Adrenal gland (tissue), 9 donors: ENCODE measurements at regions not wholly inside any gene's neighbourhood (a gene's known extent, or its start where the extent isn't known, plus 50 kb on each side); places are given as distances from the start of the nearest gene placed in this dataset.

ENCODE experiments used
- DNase-seq, 7 donors: peaks; one replicate each; pipeline ENCODE4 v3.0.0-alpha.2; 2019 to 2020
- H3K27ac ChIP-seq, 5 donors: fragments of 200-600 bp; sonication (generic) in 4 of 5; 1 replicate in 3 of 5; 2 replicates in 2 of 5; pipeline versions ENCODE4 v1.5.1 to v1.8.0; 2016 to 2020; ENCODE audit warnings: mild to moderate bottlenecking in 1 of 5
- H3K27me3 ChIP-seq: fragments of 200-600 bp; 2 replicates; pipeline ENCODE4 v1.8.0; 2021
- H3K36me3 ChIP-seq, 2 donors: fragments of 200-600 bp; replicated peaks in 1 of 2; 1 replicate in 1 of 2; 2 replicates in 1 of 2; pipeline versions ENCODE4 v1.5.1 to v1.8.0; 2018 to 2022
- H3K4me1 ChIP-seq, 2 donors: fragments of 200-600 bp; replicated peaks in 1 of 2; 1 replicate in 1 of 2; 2 replicates in 1 of 2; pipeline versions ENCODE4 v1.5.1 to v1.8.0; 2018 to 2021
- H3K4me3 ChIP-seq, 4 donors: fragments of 200-600 bp; sonication (generic) in 3 of 4; one replicate each; pipeline ENCODE4 v1.5.1; 2016 to 2018
- H3K9me3 ChIP-seq, 3 donors: fragments of 200-600 bp; sonication (generic) in 1 of 3; replicated peaks in 1 of 3; 1 replicate in 2 of 3; 2 replicates in 1 of 3; pipeline versions ENCODE4 v1.5.1 to v1.8.0; 2016 to 2021
- CTCF ChIP-seq, 6 experiments: fragments of 450-650 bp in 4 of 6; fragments of 200-600 bp in 2 of 6; sonication (generic) in 1 of 6; IDR thresholded peaks; 1 replicate in 5 of 6; 2 replicates in 1 of 6; pipeline versions ENCODE4 v1.5.1 to v1.8.0; 2016 to 2021; ENCODE audit warnings: antibody characterized with exemption in 6 of 6, mild to moderate bottlenecking in 2 of 6, moderate library complexity in 1 of 6
- POLR2A ChIP-seq, 2 donors: fragments of 450-650 bp; IDR thresholded peaks; one replicate each; pipeline ENCODE4 v1.6.1; 2017; ENCODE audit warnings: antibody characterized with exemption in 2 of 2, mild to moderate bottlenecking in 2 of 2, moderate library complexity in 1 of 2
- WGBS, 4 donors: extraction: QIAGEN DNeasy Blood & Tissue Kit in 2 of 4; methylation state at CpG; one replicate each; pipeline versions ENCODE4 v1.1.5 to v1.1.7; 2013 to 2017; 5-methylcytosine and 5-hydroxymethylcytosine counted together
- intact Hi-C, 2 donors: fragments of 100-400 bp; cut with DNase I; formaldehyde crosslinking; loops; one replicate each; pipeline versions ENCODE4 v1.14.1 to v1.15.0; 2022 to 2023
- donor health status: healthy with polysubstance abuse.
- donor health status: Bipolar disorder and iron deficiency.
- donor health status: DM: yes; HTN: yes; CAD: no.
- donor health status: DM: no; HTN: no; CAD: no.
- donor health status: DM: no; HTN: no; CAD: no.

GRCh38 chr1:30151826-30152225, 571.6 kb downstream of the MATN1 start:
- no peaks in the 10 kb centered on the region for H3K36me3 ChIP-seq
- peak in 1 of 7 donors; percentile 17 for DNase-seq
- no peaks in the 10 kb centered on the region for H3K27me3 ChIP-seq
- WGBS, 4 donors = 71 to 100% (median 74%) methylated on average over 1 of the region's 1 CpG
- intact Hi-C loops = no loop called here
- TF ChIP-seq CTCF (IDR thresholded peaks at IDR 0.05) = no peak
- no peak for TF ChIP-seq POLR2A (IDR thresholded peaks at IDR 0.05)
- H3K4me1 ChIP-seq = no peaks in the 10 kb centered on the region
- no peak overlapping the region for H3K27ac ChIP-seq
- no peaks in the 10 kb centered on the region for H3K9me3 ChIP-seq
- H3K4me3 ChIP-seq = no peak overlapping the region

GRCh38 chr1:30151119-30151518, 572.3 kb downstream of the MATN1 start:
- no peak for DNase-seq
- WGBS, 4 donors = 64 to 90% (median 68%) methylated on average over 4 of the region's 4 CpGs
- Histone ChIP-seq H3K27me3 (no peaks in the 10 kb centered on the region), H3K9me3 (no peaks in the 10 kb centered on the region), H3K4me3 (no peak overlapping the region), H3K27ac (no peak overlapping the region), H3K4me1 (no peaks in the 10 kb centered on the region), H3K36me3 (no peaks in the 10 kb centered on the region)
- no peak for TF ChIP-seq POLR2A (IDR thresholded peaks at IDR 0.05)
- no peak for TF ChIP-seq CTCF (IDR thresholded peaks at IDR 0.05)
- intact Hi-C loops = no loop called here

- DNase-seq = peak in 1 of 7 donors; percentile 23
- H3K4me1 ChIP-seq = no peaks in the 10 kb centered on the region
- whole genome bisulfite sequencing, 4 donors = 69 to 82% (median 77%) methylated on average over 4 to 5 of the region's 5 CpGs
- no peak overlapping the region for H3K4me3 ChIP-seq
- no peaks in the 10 kb centered on the region for H3K27me3 ChIP-seq
- intact Hi-C loops = no loop called here
- no peak overlapping the region for H3K27ac ChIP-seq
- H3K36me3 ChIP-seq = no peaks in the 10 kb centered on the region
- TF ChIP-seq POLR2A (IDR thresholded peaks at IDR 0.05) (no peak), CTCF (IDR thresholded peaks at IDR 0.05) (no peak)
- H3K9me3 ChIP-seq = no peaks in the 10 kb centered on the region
Measured at GRCh38 chr1:30149226-30149625, 574.2 kb downstream of the MATN1 start.

GRCh38 chr1:30148676-30149075, 574.7 kb downstream of the MATN1 start:
- no peaks in the 10 kb centered on the region for H3K9me3 ChIP-seq
- 38 to 57% (median 54%) methylated on average over 2 of the region's 2 CpGs for WGBS, 4 donors
- H3K36me3 ChIP-seq = no peaks in the 10 kb centered on the region
- TF ChIP-seq CTCF (IDR thresholded peaks at IDR 0.05) (no peak), POLR2A (IDR thresholded peaks at IDR 0.05) (no peak)
- no peaks in the 10 kb centered on the region for H3K27me3 ChIP-seq
- H3K4me3 ChIP-seq = no peak overlapping the region
- intact Hi-C loops = no loop called here
- DNase-seq = peak in 1 of 7 donors; percentile 9
- H3K4me1 ChIP-seq = no peaks in the 10 kb centered on the region
- H3K27ac ChIP-seq = no peak overlapping the region
